IMR-90 (cell line): ENCODE measurements at regions not wholly inside any gene's neighbourhood (a gene's known extent, or its start where the extent isn't known, plus 50 kb on each side); places are given as distances from the start of the nearest gene placed in this dataset.

Experiments
- ATAC-seq: fragments of 200-7000 bp; cut with Tn5 transposase; 2 replicates; pipeline ENCODE4 v1.9.1; 2020; ENCODE audit warnings: low read depth, mild to moderate bottlenecking, moderate library complexity
- BruUV-seq: library from RNA; stranded (reverse); fragments of 400-500 nt; replicated peaks from 2 replicates; lab custom pipeline; 2021; lab: Mats Ljungman, UMichigan
- CTCF ChIA-PET: fragments of 300-600 bp; formaldehyde crosslinking; extraction: SDS; loops from one replicate; lab custom pipeline; 2021; ENCODE audit warnings: antibody characterized with exemption; lab: Yijun Ruan, JAX
- POLR2A ChIA-PET: fragments of 300-600 bp; sonication (Branson Sonifier 250); formaldehyde crosslinking; loops from one replicate; lab custom pipeline; 2022; ENCODE audit warnings: antibody characterized with exemption; ENCODE audit not compliant: unreplicated experiment; lab: Charles Lee
- DNase-seq: peaks from one replicate; pipeline ENCODE4 v3.0.0; 2013
- H2AFZ ChIP-seq: replicated peaks from 2 replicates; pipeline ENCODE3; 2013; ENCODE audit warnings: low read length, mild to moderate bottlenecking; ENCODE audit not compliant: poor library complexity
- H2AK5ac ChIP-seq: 2 replicates; pipeline ENCODE4 v1.6.1; 2013; ENCODE audit warnings: low read depth, low read length, inconsistent platforms
- H2AK9ac ChIP-seq: replicated peaks from 2 replicates; pipeline ENCODE3; 2013; ENCODE audit warnings: mild to moderate bottlenecking, low read depth, low read length, moderate library complexity; ENCODE audit not compliant: poor library complexity
- H2BK120ac ChIP-seq: 2 replicates; pipeline ENCODE4 v1.6.1; 2013; ENCODE audit warnings: low read depth, low read length, inconsistent platforms
- H2BK15ac ChIP-seq: 3 replicates; pipeline ENCODE4 v1.6.1; 2013; ENCODE audit warnings: low read depth, low read length, inconsistent platforms
- H2BK20ac ChIP-seq: 2 replicates; pipeline ENCODE4 v1.6.1; 2013; ENCODE audit warnings: low read depth, mild to moderate bottlenecking, inconsistent platforms, low read length, moderate library complexity
- H2BK5ac ChIP-seq: 2 replicates; pipeline ENCODE4 v1.6.1; 2013; ENCODE audit warnings: mild to moderate bottlenecking, low read depth, low read length, inconsistent platforms; ENCODE audit not compliant: poor library complexity, severe bottlenecking
- H3K14ac ChIP-seq: replicated peaks from 2 replicates; pipeline ENCODE4 v1.6.1; 2013; ENCODE audit warnings: low read depth, low read length, inconsistent platforms
- H3K18ac ChIP-seq: 2 replicates; pipeline ENCODE4 v1.6.1; 2013; ENCODE audit warnings: low read depth, low read length, control low read depth
- H3K23ac ChIP-seq: 2 replicates; pipeline ENCODE4 v1.6.1; 2013; ENCODE audit warnings: low read depth, low read length, inconsistent platforms
- H3K27ac ChIP-seq: 2 replicates; pipeline ENCODE4 v1.5.1; 2013; ENCODE audit warnings: mild to moderate bottlenecking, control low read depth, low read length; ENCODE audit not compliant: insufficient read depth
- H3K27me3 ChIP-seq: 2 replicates; pipeline ENCODE4 v1.6.1; 2013; ENCODE audit warnings: low read length; ENCODE audit not compliant: control insufficient read depth, insufficient read depth
- H3K36me3 ChIP-seq: 2 replicates; pipeline ENCODE4 v1.6.1; 2013; ENCODE audit warnings: low read length, mixed read lengths; ENCODE audit not compliant: control insufficient read depth, insufficient read depth
- H3K4ac ChIP-seq: 2 replicates; pipeline ENCODE4 v1.6.1; 2013; ENCODE audit warnings: low read depth, low read length, inconsistent platforms
- H3K4me1 ChIP-seq: 2 replicates; pipeline ENCODE4 v1.6.1; 2013; ENCODE audit warnings: low read length, mixed read lengths; ENCODE audit not compliant: control insufficient read depth, insufficient read depth
- H3K4me2 ChIP-seq: 2 replicates; pipeline ENCODE4 v1.6.1; 2013; ENCODE audit warnings: low read depth, mild to moderate bottlenecking, control low read depth, low read length, moderate library complexity
- H3K4me3 ChIP-seq: 2 replicates; pipeline ENCODE4 v1.5.1; 2013; ENCODE audit warnings: low read depth, mild to moderate bottlenecking, control low read depth, low read length, moderate library complexity; ENCODE audit not compliant: insufficient read depth
- H3K56ac ChIP-seq: 2 replicates; pipeline ENCODE4 v1.6.1; 2013; ENCODE audit warnings: low read length, inconsistent platforms; ENCODE audit not compliant: insufficient read depth; ENCODE audit errors: extremely low read depth
- H3K79me1 ChIP-seq, 2 experiments: 2 replicates each; pipeline ENCODE4 v1.6.1; 2013; ENCODE audit warnings: low read length in 2 of 2, inconsistent platforms in 1 of 2, low read depth in 1 of 2
- H3K9ac ChIP-seq: 2 replicates; pipeline ENCODE4 v1.6.1; 2013; ENCODE audit warnings: low read depth, low read length, control low read depth
- H3K9me1 ChIP-seq: 2 replicates; pipeline ENCODE4 v1.6.1; 2013; ENCODE audit warnings: low read length, inconsistent platforms; ENCODE audit not compliant: insufficient read depth
- H3K9me3 ChIP-seq: 2 replicates; pipeline ENCODE4 v1.6.1; 2013; ENCODE audit warnings: low read length; ENCODE audit not compliant: control insufficient read depth, insufficient read depth
- H4K20me1 ChIP-seq: 2 replicates; pipeline ENCODE4 v1.6.1; 2013; ENCODE audit warnings: low read length, inconsistent platforms; ENCODE audit not compliant: insufficient read depth
- H4K5ac ChIP-seq: 2 replicates; pipeline ENCODE4 v1.6.1; 2013; ENCODE audit warnings: mild to moderate bottlenecking, low read depth, low read length, control low read depth
- H4K8ac ChIP-seq, 2 experiments: 2 replicates each; pipeline ENCODE4 v1.6.1; 2013; ENCODE audit warnings: low read depth in 2 of 2, low read length in 2 of 2, control low read depth in 1 of 2, inconsistent platforms in 1 of 2
- H4K91ac ChIP-seq: 2 replicates; pipeline ENCODE4 v1.6.1; 2013; ENCODE audit warnings: low read depth, low read length, inconsistent platforms; ENCODE audit not compliant: insufficient read depth
- CHD1 ChIP-seq: IDR thresholded peaks from 2 replicates; pipeline ENCODE4 v1.6.1; 2012; ENCODE audit warnings: low read depth, low read length, improper control_type of control experiment
- MAFK ChIP-seq: IDR thresholded peaks from 2 replicates; pipeline ENCODE4 v1.6.1; 2012; ENCODE audit warnings: low read depth, low read length, improper control_type of control experiment
- MAZ ChIP-seq: IDR thresholded peaks from 2 replicates; pipeline ENCODE4 v1.6.1; 2012; ENCODE audit warnings: low read depth, mild to moderate bottlenecking, low read length, improper control_type of control experiment, moderate library complexity, borderline replicate concordance
- MXI1 ChIP-seq: IDR thresholded peaks from 2 replicates; pipeline ENCODE4 v1.6.1; 2012; ENCODE audit warnings: low read depth, mild to moderate bottlenecking, low read length, moderate library complexity, borderline replicate concordance
- NFE2L2 ChIP-seq: fragments of 150-350 bp; IDR thresholded peaks from 2 replicates; pipeline ENCODE4 v1.6.1; 2016; ENCODE audit warnings: low read depth, mild to moderate bottlenecking, low read length
- RAD21 ChIP-seq: IDR thresholded peaks from 2 replicates; pipeline ENCODE4 v1.6.1; 2012; ENCODE audit warnings: low read length, improper control_type of control experiment
- RCOR1 ChIP-seq: IDR thresholded peaks from 2 replicates; pipeline ENCODE4 v1.6.1; 2012; ENCODE audit warnings: mild to moderate bottlenecking, low read length, improper control_type of control experiment; ENCODE audit not compliant: insufficient replicate concordance
- WGBS, 2 experiments: methylation state at CpG; one replicate each; pipeline versions ENCODE4 v1.1.5 to v1.1.7; 2013; ENCODE audit warnings: missing lambda C conversion rate in 2 of 2; ENCODE audit not compliant: insufficient read length in 1 of 2; ENCODE audit errors: extremely low coverage in 2 of 2; 5-methylcytosine and 5-hydroxymethylcytosine counted together
- dilution Hi-C: fragments of 300-500 bp; cut with HindIII; formaldehyde crosslinking; loops from one replicate; pipeline ENCODE4 v1.14.3; 2018; ENCODE audit warnings: low sequenced_read_pairs; ENCODE audit not compliant: unreplicated experiment
- in situ Hi-C: fragments of 300-500 bp; cut with MboI; formaldehyde crosslinking; loops from 3 replicates; pipeline ENCODE4 v1.14.3; 2019; ENCODE audit warnings: low sequenced_read_pairs, inconsistent platforms, mixed read lengths
- intact Hi-C: fragments of 100-400 bp; cut with micrococcal nuclease; formaldehyde crosslinking; loops from 2 replicates; pipeline ENCODE4 v1.10.0; 2022

DNA sequence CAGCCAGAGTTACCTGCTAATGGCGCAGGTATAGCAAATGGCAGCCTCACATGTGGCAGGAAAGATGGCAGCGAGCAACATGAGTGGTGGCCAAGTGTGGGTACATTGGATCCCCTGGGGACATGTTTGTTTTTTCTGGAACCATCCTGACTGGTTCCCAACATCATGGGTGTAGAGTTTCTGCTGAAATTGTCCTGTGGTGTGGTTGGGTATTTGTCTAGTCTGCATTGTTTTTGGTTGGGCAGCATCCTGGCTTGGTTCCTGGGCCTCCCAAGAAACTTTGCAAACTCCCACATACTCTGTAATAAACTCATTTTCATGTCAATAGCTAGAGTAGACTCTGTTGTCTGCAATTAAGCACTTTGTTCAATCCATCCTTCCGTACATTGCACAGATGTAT is 282.6 kb downstream of the CDC5L start:
- H3K9ac ChIP-seq = no peak overlapping the region
- intact Hi-C loops = no loop called here
- no peak for TF ChIP-seq CHD1
- TF ChIP-seq MAZ = no peak
- TF ChIP-seq MAFK = no peak
- TF ChIP-seq NFE2L2 = no peak
- no peak for TF ChIP-seq RAD21
- TF ChIP-seq MXI1 = no peak
- no peak for TF ChIP-seq RCOR1
- H3K27me3 ChIP-seq = peaks cover 31% of the 10 kb centered on the region
- no peak overlapping the region for H4K8ac ChIP-seq
- no peak overlapping the region for H2AK5ac ChIP-seq
- no peak overlapping the region for H3K23ac ChIP-seq
- DNase-seq = no peak
- H3K79me1 ChIP-seq = no peaks in the 10 kb centered on the region
- no peak for ATAC-seq
- no peak overlapping the region for H3K4me2 ChIP-seq
- CTCF ChIA-PET = no interaction called here
- H4K91ac ChIP-seq = no peak overlapping the region
- peaks cover 13% of the 10 kb centered on the region for H3K9me1 ChIP-seq
- no peak overlapping the region for H2BK5ac ChIP-seq
- no peak overlapping the region for H3K56ac ChIP-seq
- POLR2A ChIA-PET = no interaction called here
- WGBS, 2 experiments = no CpG with 5 or more reads among the region's 3 CpGs
- no peaks in the 10 kb centered on the region for H4K20me1 ChIP-seq
- H3K14ac ChIP-seq = no peak overlapping the region
- H2BK120ac ChIP-seq = no peak overlapping the region
- no peak overlapping the region for H3K4ac ChIP-seq
- in situ Hi-C loops = loop anchor here (25.0 kb wide), 1 partner anchor 1242 kb away; no protein-coding TSS in a partner anchor
- H3K27ac ChIP-seq = no peak overlapping the region
- no peaks in the 10 kb centered on the region for H3K9me3 ChIP-seq
- dilution Hi-C loops = no loop called here
- no peaks in the 10 kb centered on the region for H3K36me3 ChIP-seq
- no TSS peak for BruUV-seq
- no peak overlapping the region for H2AFZ ChIP-seq
- H3K18ac ChIP-seq = no peak overlapping the region
- H2AK9ac ChIP-seq = no peak overlapping the region
- H3K4me1 ChIP-seq = peaks cover 17% of the 10 kb centered on the region
- no peak overlapping the region for H3K4me3 ChIP-seq
- H2BK20ac ChIP-seq = no peak overlapping the region
- H2BK15ac ChIP-seq = no peak overlapping the region
- no peak overlapping the region for H4K5ac ChIP-seq
